Esophagus muscularis mucosa (tissue), 3 donors: ENCODE measurements at regions not wholly inside any gene's neighbourhood (a gene's known extent, or its start where the extent isn't known, plus 50 kb on each side); places are given as distances from the start of the nearest gene placed in this dataset.

Source experiments
- CTCF ChIP-seq, 3 experiments: fragments of 200-600 bp in 2 of 3; fragments of 450-650 bp in 1 of 3; sonication (generic) in 2 of 3; IDR thresholded peaks; one replicate each; pipeline ENCODE4 v1.5.1; 2017 to 2019; ENCODE audit warnings: antibody characterized with exemption in 3 of 3, mild to moderate bottlenecking in 2 of 3, moderate library complexity in 1 of 3
- POLR2A ChIP-seq: fragments of 450-650 bp; IDR thresholded peaks from one replicate; pipeline ENCODE4 v1.6.1; 2017; ENCODE audit warnings: antibody characterized with exemption, moderate library complexity, mild to moderate bottlenecking, low read depth
- POLR2AphosphoS5 ChIP-seq, 2 donors: sonication (generic); formaldehyde crosslinking; IDR thresholded peaks; one replicate each; pipeline ENCODE4 v1.6.1; 2017; ENCODE audit warnings: antibody characterized with exemption in 2 of 2

GRCh38 chr3:115246461-115247020, 99.5 kb upstream of the ZBTB20 start:
- TF ChIP-seq POLR2AphosphoS5 (IDR thresholded peaks at IDR 0.05), result no peak
- no peak for TF ChIP-seq CTCF (IDR thresholded peaks at IDR 0.05)
- no peak for TF ChIP-seq POLR2A
